GM23248 (cell line): ENCODE measurements at regions not wholly inside any gene's neighbourhood (a gene's known extent, or its start where the extent isn't known, plus 50 kb on each side); places are given as distances from the start of the nearest gene placed in this dataset.
"Not testable (repeated sequence)": the region's sequence is repeated elsewhere in the genome, so short reads cannot be mapped to it uniquely, and the experiment has no call there.

Experiments
- DNase-seq: peaks from one replicate; pipeline ENCODE4 v3.0.0-alpha.2; 2015
- H2AFZ ChIP-seq: fragments of 200-600 bp; sonication (generic); 2 replicates; pipeline ENCODE4 v1.6.1; 2016; ENCODE audit warnings: antibody characterized with exemption
- H3F3A ChIP-seq: fragments of 200-600 bp; sonication (generic); 2 replicates; pipeline ENCODE4 v1.6.1; 2016; ENCODE audit warnings: mild to moderate bottlenecking, antibody characterized with exemption, mixed run types; ENCODE audit not compliant: insufficient read depth
- H3K27ac ChIP-seq: fragments of 200-600 bp; sonication (generic); 2 replicates; pipeline ENCODE4 v1.5.1; 2016; ENCODE audit warnings: mild to moderate bottlenecking
- H3K27me3 ChIP-seq: fragments of 200-600 bp; sonication (generic); replicated peaks from 2 replicates; pipeline ENCODE4 v1.6.1; 2016; ENCODE audit warnings: mild to moderate bottlenecking; ENCODE audit not compliant: insufficient read depth
- H3K36me3 ChIP-seq: fragments of 200-600 bp; sonication (generic); 2 replicates; pipeline ENCODE4 v1.6.1; 2016; ENCODE audit warnings: low read depth, mild to moderate bottlenecking
- H3K4me1 ChIP-seq: fragments of 200-600 bp; sonication (generic); 2 replicates; pipeline ENCODE4 v1.6.1; 2016; ENCODE audit warnings: mild to moderate bottlenecking; ENCODE audit not compliant: insufficient read depth
- H3K4me2 ChIP-seq: fragments of 200-600 bp; sonication (generic); one replicate; pipeline ENCODE4 v1.6.1; 2016; ENCODE audit warnings: mild to moderate bottlenecking; ENCODE audit not compliant: unreplicated experiment
- H3K4me3 ChIP-seq: fragments of 200-600 bp; sonication (generic); 2 replicates; pipeline ENCODE4 v1.5.1; 2016; ENCODE audit warnings: mild to moderate bottlenecking
- H3K79me2 ChIP-seq: fragments of 200-600 bp; sonication (generic); 2 replicates; pipeline ENCODE4 v1.6.1; 2016; ENCODE audit warnings: mild to moderate bottlenecking; ENCODE audit not compliant: insufficient read depth
- H3K9ac ChIP-seq: fragments of 200-600 bp; sonication (generic); 2 replicates; pipeline ENCODE4 v1.6.1; 2016; ENCODE audit warnings: mild to moderate bottlenecking
- H3K9me2 ChIP-seq: fragments of 200-600 bp; sonication (generic); 2 replicates; pipeline ENCODE4 v1.6.1; 2016; ENCODE audit warnings: mixed run types, mild to moderate bottlenecking, moderate library complexity; ENCODE audit not compliant: insufficient read depth
- H3K9me3 ChIP-seq: fragments of 200-600 bp; sonication (generic); one replicate; pipeline ENCODE4 v1.6.1; 2017; ENCODE audit warnings: low read depth
- H4K20me1 ChIP-seq: fragments of 200-600 bp; sonication (generic); 2 replicates; pipeline ENCODE4 v1.6.0; 2016; ENCODE audit not compliant: insufficient read depth
- EZH2 ChIP-seq: fragments of 200-600 bp; sonication (generic); IDR thresholded peaks from 2 replicates; pipeline ENCODE4 v1.6.1; 2018; ENCODE audit warnings: antibody characterized with exemption, mild to moderate bottlenecking; ENCODE audit not compliant: insufficient read depth, poor library complexity, severe bottlenecking
- WGBS, 2 experiments: methylation state at CpG; one replicate each; pipeline ENCODE4 v1.1.6; 2015 to 2017; ENCODE audit warnings: low lambda C conversion rate in 2 of 2, low coverage in 1 of 2; ENCODE audit errors: missing lambda C conversion rate in 2 of 2; 5-methylcytosine and 5-hydroxymethylcytosine counted together
- in situ Hi-C: fragments of 300-500 bp; cut with MboI; formaldehyde crosslinking; loops from 2 replicates; pipeline ENCODE4 v1.15.0; 2020

GRCh38 chr1:145475962-145476361 lies 50.6 kb upstream of the NBPF20 start:
- H3K27me3 ChIP-seq, in situ Hi-C loops, H3F3A ChIP-seq, H3K9me3 ChIP-seq, H3K4me1 ChIP-seq, H3K9me2 ChIP-seq, H4K20me1 ChIP-seq, H3K27ac ChIP-seq, H3K36me3 ChIP-seq, H3K79me2 ChIP-seq: not testable (repeated sequence)
- Histone ChIP-seq H3K9ac (0 out of 2 replicates have a peak overlapping the region, but pooled peaks have one; percentile 17), H3K4me2 (peak overlapping the region; percentile 70), H3K4me3 (peak overlapping the region; percentile 67), H2AFZ (peak overlapping the region; percentile 69; the same call in 1 of the 2 replicates)
- peak; percentile 24 for TF ChIP-seq EZH2
- peak; percentile 1 for DNase-seq
- 1% methylated on average over 17 to 25 of the region's 25 CpGs for WGBS, 2 experiments

DNA sequence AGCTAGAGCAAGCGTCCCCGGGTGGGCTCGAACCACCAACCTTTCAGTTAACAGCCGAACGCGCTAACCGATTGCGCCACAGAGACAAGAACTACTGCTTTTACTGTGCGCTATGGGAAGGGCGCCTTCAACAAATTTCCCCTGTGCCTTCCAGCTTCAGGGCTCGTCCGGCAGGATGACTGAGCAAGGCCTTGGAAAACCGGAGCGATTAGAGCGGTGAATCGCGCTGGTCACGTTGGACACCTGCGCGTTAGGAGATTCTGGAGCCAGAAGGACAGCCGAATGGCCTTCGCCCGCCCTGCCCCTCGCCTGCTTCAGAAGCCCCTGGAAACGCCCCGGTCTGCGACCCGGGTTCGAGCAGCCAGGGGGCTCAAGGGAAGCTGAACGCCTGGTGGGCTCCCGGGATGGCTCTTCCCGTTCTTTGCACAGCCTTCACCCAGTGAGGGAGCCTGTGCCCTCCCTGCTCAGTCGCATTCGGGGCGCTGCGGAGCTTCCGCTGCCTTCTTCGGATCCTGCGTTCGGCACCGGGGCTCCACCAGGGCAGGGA lies 50.0 kb upstream of the NBPF20 start:
- DNase-seq: peak; percentile 37
- H3K9me2 ChIP-seq, H3K27ac ChIP-seq, H3K27me3 ChIP-seq, H3F3A ChIP-seq, H3K9me3 ChIP-seq, H4K20me1 ChIP-seq, H3K79me2 ChIP-seq, H3K4me1 ChIP-seq, in situ Hi-C loops, H3K36me3 ChIP-seq: not testable (repeated sequence)
- 28% methylated on average over 23 of the region's 41 CpGs; no CpG with 5 or more reads in 1 of the 2 experiments for WGBS, 2 experiments
- peak overlapping the region; percentile 67 for H3K4me3 ChIP-seq
- H3K9ac ChIP-seq: 0 out of 2 replicates have a peak overlapping the region, but pooled peaks have one; percentile 17
- H3K4me2 ChIP-seq: peak overlapping the region; percentile 70
- peak overlapping the region; percentile 69; the same call in 1 of the 2 replicates for H2AFZ ChIP-seq
- peak; percentile 14 for TF ChIP-seq EZH2
